B cell (primary cell): ENCODE measurements at regions not wholly inside any gene's neighbourhood (a gene's known extent, or its start where the extent isn't known, plus 50 kb on each side); places are given as distances from the start of the nearest gene placed in this dataset.
"Not testable (repeated sequence)": the region's sequence is repeated elsewhere in the genome, so short reads cannot be mapped to it uniquely, and the experiment has no call there.

Experiments used
- ATAC-seq: fragments of 200-7000 bp; cut with Tn5 transposase; one replicate; pipeline ENCODE4 v1.10.0; 2021; ENCODE audit warnings: low read depth, mild to moderate bottlenecking, moderate number of reproducible peaks, moderate library complexity
- CTCF ChIA-PET: fragments of 350-600 bp; sonication (Branson Sonifier 250); formaldehyde crosslinking; loops from one replicate; lab custom pipeline; 2021; ENCODE audit warnings: antibody characterized with exemption, inconsistent platforms; lab: Charles Lee
- POLR2A ChIA-PET: fragments of 350-600 bp; sonication (Branson Sonifier 250); formaldehyde crosslinking; loops from one replicate; lab custom pipeline; 2021; ENCODE audit warnings: antibody characterized with exemption; lab: Charles Lee
- DNase-seq: peaks from one replicate; pipeline ENCODE4 v3.0.0; 2013
- H2AFZ ChIP-seq: 2 replicates; pipeline ENCODE4 v1.6.1; 2012; ENCODE audit warnings: mild to moderate bottlenecking, low read depth, low read length; ENCODE audit not compliant: insufficient read depth, poor library complexity, severe bottlenecking
- H3K27ac ChIP-seq, 2 donors: 1 replicate in 1 of 2; 2 replicates in 1 of 2; pipeline ENCODE4 v1.5.1; 2012 to 2013; ENCODE audit warnings: low read length in 2 of 2, mild to moderate bottlenecking in 2 of 2, moderate library complexity in 1 of 2
- H3K27me3 ChIP-seq, 4 experiments: fragments of 200-600 bp in 1 of 4; sonication (generic) in 1 of 4; replicated peaks in 1 of 4; 1 replicate in 2 of 4; 2 replicates in 2 of 4; pipeline versions ENCODE4 v1.6.1 to v1.7.0; 2013 to 2016; ENCODE audit warnings: low read length in 3 of 4, mild to moderate bottlenecking in 2 of 4, mixed read lengths in 1 of 4, moderate library complexity in 1 of 4; ENCODE audit not compliant: insufficient read depth in 4 of 4, control insufficient read depth in 3 of 4; ENCODE audit errors: control extremely low read depth in 1 of 4
- H3K36me3 ChIP-seq, 2 experiments: replicated peaks in 1 of 2; 1 replicate in 1 of 2; 2 replicates in 1 of 2; pipeline versions ENCODE4 v1.6.1 to v1.7.1; 2013; ENCODE audit warnings: low read length in 1 of 2; ENCODE audit not compliant: insufficient read depth in 2 of 2, control insufficient read depth in 1 of 2; ENCODE audit errors: control extremely low read depth in 1 of 2, extremely low read depth in 1 of 2
- H3K4me1 ChIP-seq, 2 donors: fragments of 200-600 bp in 1 of 2; sonication (generic) in 1 of 2; 1 replicate in 1 of 2; 2 replicates in 1 of 2; pipeline versions ENCODE4 v1.5.1 to v1.6.1; 2013 to 2017; ENCODE audit warnings: low read length in 2 of 2; ENCODE audit not compliant: control insufficient read depth in 2 of 2, insufficient read depth in 2 of 2
- H3K4me2 ChIP-seq: replicated peaks from 2 replicates; pipeline ENCODE3; 2012; ENCODE audit warnings: mild to moderate bottlenecking, low read depth, low read length; ENCODE audit not compliant: poor library complexity, severe bottlenecking
- H3K4me3 ChIP-seq, 5 experiments: fragments of 200-600 bp in 1 of 5; sonication (generic) in 1 of 5; 1 replicate in 3 of 5; 2 replicates in 2 of 5; pipeline versions ENCODE4 v1.5.1 to v1.7.0; 2011 to 2016; ENCODE audit warnings: low read length in 4 of 5, mild to moderate bottlenecking in 4 of 5, low read depth in 2 of 5, control low read depth in 1 of 5, moderate library complexity in 1 of 5; ENCODE audit not compliant: insufficient read depth in 1 of 5; ENCODE audit errors: control extremely low read depth in 1 of 5, extremely low read depth in 1 of 5
- H3K79me2 ChIP-seq: fragments of 200-600 bp; sonication (generic); one replicate; pipeline ENCODE4 v1.6.0; 2016; ENCODE audit warnings: low read length; ENCODE audit not compliant: control insufficient read depth, insufficient read depth
- H3K9ac ChIP-seq: fragments of 200-600 bp; sonication (generic); 2 replicates; pipeline ENCODE4 v1.6.1; 2017; ENCODE audit warnings: mild to moderate bottlenecking, low read length, moderate library complexity
- H3K9me3 ChIP-seq, 3 donors: one replicate each; pipeline versions ENCODE4 v1.6.1 to v1.7.1; 2013; ENCODE audit warnings: low read length in 2 of 3; ENCODE audit not compliant: control insufficient read depth in 2 of 3, insufficient read depth in 1 of 3; ENCODE audit errors: control extremely low read depth in 1 of 3
- H4K20me1 ChIP-seq: 2 replicates; pipeline ENCODE4 v1.6.0; 2012; ENCODE audit warnings: mild to moderate bottlenecking, low read length; ENCODE audit not compliant: insufficient read depth, control insufficient read depth, poor library complexity, severe bottlenecking
- H3K27ac Mint-ChIP-seq: one replicate; pipeline ENCODE4 v1.8.0; 2021; ENCODE audit warnings: mixed read lengths
- H3K27me3 Mint-ChIP-seq: one replicate; pipeline ENCODE4 v1.8.0; 2021; ENCODE audit warnings: mixed read lengths
- H3K4me1 Mint-ChIP-seq: one replicate; pipeline ENCODE4 v1.8.0; 2021; ENCODE audit warnings: mixed read lengths
- H3K4me3 Mint-ChIP-seq: one replicate; pipeline ENCODE4 v1.8.0; 2021; ENCODE audit warnings: mixed read lengths
- H3K9me3 Mint-ChIP-seq: one replicate; pipeline ENCODE4 v1.8.0; 2022; ENCODE audit warnings: mixed read lengths; ENCODE audit not compliant: insufficient read depth
- EZH2 ChIP-seq: IDR thresholded peaks from 2 replicates; pipeline ENCODE4 v1.6.1; 2012; ENCODE audit warnings: borderline replicate concordance, low read depth, mild to moderate bottlenecking, moderate library complexity, low read length; ENCODE audit not compliant: insufficient read depth, poor library complexity, severe bottlenecking
- WGBS: methylation state at CpG from one replicate; pipeline ENCODE4 v1.1.5; 2013; ENCODE audit warnings: missing lambda C conversion rate; ENCODE audit not compliant: insufficient coverage; 5-methylcytosine and 5-hydroxymethylcytosine counted together
- intact Hi-C: fragments of 100-400 bp; cut with micrococcal nuclease; formaldehyde crosslinking; loops from one replicate; pipeline ENCODE4 v1.10.0; 2022
- TF ChIP-seq, protein P1 (sequence below): fragments of 200-600 bp; IDR thresholded peaks from one replicate; pipeline ENCODE4 v1.8.0; 2022; ENCODE audit warnings: antibody characterized with exemption, mild to moderate bottlenecking

DNA sequence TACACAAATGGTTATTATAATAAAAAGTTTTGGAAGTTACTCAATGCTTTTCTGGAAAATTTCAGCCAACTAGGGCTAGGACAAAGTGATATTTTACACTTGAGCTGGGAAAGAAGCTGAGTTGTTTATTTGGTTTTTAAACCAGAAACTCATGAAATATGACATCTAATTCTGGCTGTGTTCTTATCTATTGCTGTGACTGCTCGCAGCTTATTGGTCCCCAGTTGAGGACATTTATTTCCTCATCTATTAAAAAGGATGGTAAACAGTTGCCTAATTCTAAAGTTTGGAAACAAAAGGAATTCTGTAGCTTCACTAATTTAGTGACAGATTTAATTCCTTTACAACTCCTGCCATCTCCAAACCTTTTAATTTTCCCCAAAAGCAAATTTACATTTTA, 487.6 kb upstream of the IL12A start:
- DNase-seq (no peak), ATAC-seq (no peak)
- no peak overlapping the region for H3K4me3 ChIP-seq
- intact Hi-C loops: no loop called here
- no peaks in the 10 kb centered on the region for H3K79me2 ChIP-seq
- no peak overlapping the region for H3K27ac Mint-ChIP-seq
- H3K9me3 ChIP-seq: no peaks in the 10 kb centered on the region
- H3K27me3 Mint-ChIP-seq: no peaks in the 10 kb centered on the region
- WGBS: no CpG with 5 or more reads among the region's 1 CpG
- no peak for TF ChIP-seq EZH2
- TF ChIP-seq, protein P1, sequence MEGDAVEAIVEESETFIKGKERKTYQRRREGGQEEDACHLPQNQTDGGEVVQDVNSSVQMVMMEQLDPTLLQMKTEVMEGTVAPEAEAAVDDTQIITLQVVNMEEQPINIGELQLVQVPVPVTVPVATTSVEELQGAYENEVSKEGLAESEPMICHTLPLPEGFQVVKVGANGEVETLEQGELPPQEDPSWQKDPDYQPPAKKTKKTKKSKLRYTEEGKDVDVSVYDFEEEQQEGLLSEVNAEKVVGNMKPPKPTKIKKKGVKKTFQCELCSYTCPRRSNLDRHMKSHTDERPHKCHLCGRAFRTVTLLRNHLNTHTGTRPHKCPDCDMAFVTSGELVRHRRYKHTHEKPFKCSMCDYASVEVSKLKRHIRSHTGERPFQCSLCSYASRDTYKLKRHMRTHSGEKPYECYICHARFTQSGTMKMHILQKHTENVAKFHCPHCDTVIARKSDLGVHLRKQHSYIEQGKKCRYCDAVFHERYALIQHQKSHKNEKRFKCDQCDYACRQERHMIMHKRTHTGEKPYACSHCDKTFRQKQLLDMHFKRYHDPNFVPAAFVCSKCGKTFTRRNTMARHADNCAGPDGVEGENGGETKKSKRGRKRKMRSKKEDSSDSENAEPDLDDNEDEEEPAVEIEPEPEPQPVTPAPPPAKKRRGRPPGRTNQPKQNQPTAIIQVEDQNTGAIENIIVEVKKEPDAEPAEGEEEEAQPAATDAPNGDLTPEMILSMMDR: no peak
- no peak overlapping the region for H3K27ac ChIP-seq
- H3K4me2 ChIP-seq: no peak overlapping the region
- H4K20me1 ChIP-seq: no peaks in the 10 kb centered on the region
- no peaks in the 10 kb centered on the region for H3K36me3 ChIP-seq
- POLR2A ChIA-PET: no interaction called here
- no peaks in the 10 kb centered on the region for H3K27me3 ChIP-seq
- H3K9ac ChIP-seq: no peak overlapping the region
- peaks cover 2% of the 10 kb centered on the region for H3K9me3 Mint-ChIP-seq
- H3K4me3 Mint-ChIP-seq: no peak overlapping the region
- no peaks in the 10 kb centered on the region for H3K4me1 ChIP-seq
- no peaks in the 10 kb centered on the region for H3K4me1 Mint-ChIP-seq
- CTCF ChIA-PET: no interaction called here
- no peak overlapping the region for H2AFZ ChIP-seq

DNA sequence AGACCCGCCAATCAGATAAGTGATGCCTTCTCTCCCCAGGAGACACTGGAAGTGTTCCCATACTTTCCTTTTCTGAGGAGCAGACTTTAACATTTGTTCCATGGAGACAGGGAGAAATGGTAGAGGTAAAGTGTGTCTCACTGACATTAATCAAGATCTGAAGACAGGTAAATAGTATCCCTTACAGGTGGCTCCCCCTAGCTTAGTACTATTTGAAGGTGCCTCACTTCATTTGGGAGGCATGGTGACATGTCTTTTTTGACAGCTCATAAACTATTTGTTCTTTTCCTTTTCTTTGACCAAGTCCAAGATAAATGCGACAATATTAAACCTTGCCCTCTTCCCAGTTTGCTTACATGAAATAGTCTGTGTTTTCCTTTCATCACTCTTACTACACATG, 485.6 kb upstream of the IL12A start:
- intact Hi-C loops: no loop called here

DNA sequence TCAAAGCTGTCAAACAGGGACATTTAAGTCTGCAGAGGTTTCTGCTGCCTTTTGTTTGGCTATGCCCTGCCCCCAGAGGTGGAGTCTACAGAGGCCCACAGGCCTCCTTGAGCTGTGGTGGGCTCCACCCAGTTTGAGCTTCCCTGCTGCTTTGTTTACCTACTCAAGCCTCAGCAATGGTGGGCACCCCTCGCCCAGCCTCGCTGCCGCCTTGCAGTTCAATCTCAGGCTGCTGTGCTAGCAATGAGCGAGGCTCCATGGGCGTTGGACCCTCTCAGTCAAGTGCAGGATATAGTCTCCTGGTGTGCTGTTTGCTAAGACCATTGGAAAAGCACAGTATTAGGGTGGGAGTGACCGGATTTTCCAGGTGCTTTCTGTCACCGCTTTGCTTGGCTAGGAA, 477.6 kb upstream of the IL12A start:
- intact Hi-C loops, H3K27me3 ChIP-seq, H3K9ac ChIP-seq, H3K9me3 ChIP-seq, H3K4me1 Mint-ChIP-seq, H3K36me3 ChIP-seq, POLR2A ChIA-PET, H3K4me1 ChIP-seq, ATAC-seq, H3K4me2 ChIP-seq, H3K4me3 ChIP-seq, H3K9me3 Mint-ChIP-seq, H3K27ac Mint-ChIP-seq, H3K27me3 Mint-ChIP-seq, H3K79me2 ChIP-seq, H4K20me1 ChIP-seq, H3K4me3 Mint-ChIP-seq, CTCF ChIA-PET, DNase-seq, H2AFZ ChIP-seq, H3K27ac ChIP-seq: not testable (repeated sequence)
- 97% methylated on average over 7 of the region's 7 CpGs for WGBS

More for the DNA sequence above, 485.6 kb upstream of the IL12A start:
- Histone ChIP-seq H3K36me3 (no peaks in the 10 kb centered on the region), H3K4me1 (no peaks in the 10 kb centered on the region), H3K9me3 (no peaks in the 10 kb centered on the region), H4K20me1 (no peaks in the 10 kb centered on the region), H3K79me2 (no peaks in the 10 kb centered on the region), H3K9ac (no peak overlapping the region), H3K4me3 (no peak overlapping the region), H2AFZ (no peak overlapping the region), H3K27me3 (no peaks in the 10 kb centered on the region), H3K27ac (no peak overlapping the region), H3K4me2 (no peak overlapping the region)
- H3K27ac Mint-ChIP-seq: no peak overlapping the region
- H3K4me1 Mint-ChIP-seq: no peaks in the 10 kb centered on the region
- ATAC-seq (no peak), DNase-seq (no peak)
- WGBS: no CpG with 5 or more reads among the region's 2 CpGs
- POLR2A ChIA-PET: no interaction called here
- no peaks in the 10 kb centered on the region for H3K27me3 Mint-ChIP-seq
- no peak for TF ChIP-seq EZH2
- TF ChIP-seq, protein P1: no peak
- CTCF ChIA-PET: no interaction called here
- no peak overlapping the region for H3K4me3 Mint-ChIP-seq
- peaks cover 2% of the 10 kb centered on the region for H3K9me3 Mint-ChIP-seq
